Renal pelvis (tissue), 1 donor: ENCODE measurements at regions not wholly inside any gene's neighbourhood (a gene's known extent, or its start where the extent isn't known, plus 50 kb on each side); places are given as distances from the start of the nearest gene placed in this dataset.
A peak's percentile ranks its signal among the peaks of the same experiment; 100 is the strongest.
"Not testable (repeated sequence)": the region's sequence is repeated elsewhere in the genome, so short reads cannot be mapped to it uniquely, and the experiment has no call there.

Experiments
- DNase-seq: peaks from one replicate; pipeline ENCODE4 v3.0.0-alpha.2; 2013

DNA sequence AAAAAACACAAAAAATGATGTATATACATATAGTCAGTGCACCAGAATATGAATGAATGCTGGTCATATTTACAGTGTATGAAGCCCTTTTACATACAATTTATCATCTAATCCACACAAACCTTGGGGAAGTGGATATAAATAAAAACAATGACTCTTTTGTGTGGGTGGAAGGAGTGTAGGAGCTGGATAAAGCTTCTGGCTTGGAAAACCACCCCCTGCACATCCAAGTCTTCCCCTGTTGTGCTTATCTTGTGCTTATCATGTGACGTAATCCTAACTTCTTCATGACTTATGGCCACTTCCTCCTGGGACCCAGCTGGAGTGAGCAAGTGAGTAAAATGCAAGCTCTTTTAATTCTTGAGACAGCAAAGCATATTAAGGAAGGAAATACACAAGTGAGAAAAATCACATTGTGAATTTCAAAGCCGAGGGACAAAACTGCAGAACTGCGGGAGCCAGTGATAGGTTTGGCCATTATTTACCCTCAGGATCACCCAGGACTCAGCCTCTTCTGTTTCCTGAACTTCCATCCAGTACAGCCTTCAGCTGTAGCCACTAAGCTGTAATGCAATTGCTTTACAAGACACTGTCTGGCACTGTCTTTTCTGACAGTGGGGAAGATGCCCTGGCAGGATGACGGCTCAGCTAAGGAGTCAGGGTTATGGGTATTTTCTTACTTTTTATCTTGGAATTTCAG lies 104.0 kb upstream of the PPM1J start:
- DNase-seq: no peak

- no peak for DNase-seq
Measured at GRCh38 chr1:112817555-112818373, 102.6 kb upstream of the PPM1J start.

- DNase-seq: no peak
Measured at GRCh38 chr1:112815376-112815775, 100.2 kb upstream of the PPM1J start.

DNA sequence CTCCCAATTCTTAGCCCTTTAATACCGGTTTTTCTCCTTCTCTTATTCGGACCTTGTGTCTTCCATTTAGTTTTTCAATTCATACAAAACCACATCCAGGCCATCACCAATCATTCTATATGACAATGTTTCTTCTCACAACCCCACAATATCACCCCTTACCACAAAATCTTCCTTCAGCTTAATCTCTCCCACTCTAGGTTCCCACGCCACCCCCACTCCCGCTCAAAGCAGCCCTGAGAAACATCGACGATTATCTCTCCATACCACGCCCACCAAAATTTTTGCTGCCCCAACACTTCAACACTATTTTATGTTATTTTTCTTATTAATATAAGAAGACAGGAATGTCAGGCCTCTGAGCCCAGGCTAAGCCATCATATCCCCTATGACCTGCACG lies 99.5 kb upstream of the PPM1J start:
- DNase-seq: not testable (repeated sequence)

- peak; percentile 53 for DNase-seq
Measured at GRCh38 chr1:112808861-112809684, 93.9 kb upstream of the PPM1J start.

GRCh38 chr1:112807999-112808398 lies 92.9 kb upstream of the PPM1J start:
- DNase-seq: no peak

- no peak for DNase-seq
Measured at GRCh38 chr1:112807117-112807516, 92.0 kb upstream of the PPM1J start.

GRCh38 chr1:112806090-112806642 lies 91.0 kb upstream of the PPM1J start:
- no peak for DNase-seq

DNA sequence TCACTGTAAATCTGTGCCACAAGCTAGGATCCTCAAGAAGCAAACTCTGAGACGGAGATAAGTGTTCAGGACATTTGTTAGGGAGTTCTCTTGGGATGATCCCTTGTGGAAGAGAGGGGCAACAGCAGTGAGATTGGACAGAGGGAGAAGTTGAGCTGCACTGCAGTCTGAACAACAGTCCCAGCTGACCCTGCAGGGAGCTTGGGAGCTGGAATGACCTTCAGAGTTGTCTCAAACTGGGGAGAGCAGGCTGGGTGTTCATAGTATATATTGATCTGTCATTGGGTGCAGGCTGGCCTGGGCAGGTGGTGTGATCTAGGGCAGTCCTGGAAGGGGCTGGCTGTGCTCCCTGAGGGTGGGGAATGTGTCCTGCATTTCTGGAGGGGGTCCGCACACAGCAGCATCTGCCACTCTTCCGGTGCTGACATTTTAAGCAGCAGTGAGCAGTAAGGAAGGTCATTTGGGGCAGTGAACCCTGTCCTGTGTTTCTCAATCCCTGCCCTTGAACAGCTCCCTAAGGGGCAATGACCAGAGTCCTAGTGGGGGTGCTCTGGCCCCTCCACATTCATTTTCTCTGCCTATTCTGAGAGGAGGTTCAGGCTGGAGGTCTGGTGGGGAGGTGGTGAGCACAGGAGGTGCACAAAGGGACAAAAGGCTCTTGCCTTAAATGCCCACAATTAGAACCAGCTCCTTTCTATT lies 90.2 kb upstream of the PPM1J start:
- no peak for DNase-seq

DNA sequence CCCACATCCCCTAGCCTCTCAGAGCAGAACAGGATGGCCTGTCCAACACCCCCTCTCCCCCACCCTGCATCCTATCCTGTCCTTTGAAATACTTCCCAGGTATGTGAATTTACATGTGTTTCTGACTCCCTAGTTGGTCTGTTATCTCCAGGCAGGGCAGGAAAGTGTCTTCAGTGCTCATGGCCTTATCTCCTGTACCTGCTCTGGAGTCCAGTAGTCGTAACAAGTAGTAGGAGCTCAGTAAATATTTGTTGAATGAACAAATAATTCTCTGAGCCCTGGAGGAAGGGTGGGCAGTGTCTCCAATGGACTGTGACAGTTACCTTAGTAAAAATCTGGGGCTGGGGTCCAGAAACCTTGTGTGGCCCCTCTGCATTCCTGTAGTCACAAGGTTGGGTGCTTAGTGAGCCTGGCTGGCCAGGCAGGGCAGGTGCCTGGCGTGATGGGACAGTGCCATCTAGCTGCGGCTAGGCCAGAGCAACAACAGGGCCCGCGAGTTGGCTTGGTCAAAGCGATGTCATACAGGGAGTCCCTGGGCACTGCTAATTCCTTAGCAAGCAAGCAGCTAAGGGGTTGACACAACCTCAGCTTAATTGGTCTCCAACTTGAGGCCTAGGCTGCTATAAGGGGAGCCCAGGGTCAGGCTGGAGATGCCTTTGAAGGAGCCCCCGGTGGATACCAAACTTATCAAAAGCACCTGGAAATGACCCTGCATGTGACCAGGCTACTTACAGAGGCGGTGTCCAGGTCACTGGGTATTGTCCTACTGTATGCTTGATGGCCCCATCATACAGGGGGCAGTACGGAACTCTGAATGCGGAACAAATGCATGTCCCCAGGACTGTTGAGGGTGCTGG lies 89.0 kb upstream of the PPM1J start:
- DNase-seq: peak; percentile 62

DNA sequence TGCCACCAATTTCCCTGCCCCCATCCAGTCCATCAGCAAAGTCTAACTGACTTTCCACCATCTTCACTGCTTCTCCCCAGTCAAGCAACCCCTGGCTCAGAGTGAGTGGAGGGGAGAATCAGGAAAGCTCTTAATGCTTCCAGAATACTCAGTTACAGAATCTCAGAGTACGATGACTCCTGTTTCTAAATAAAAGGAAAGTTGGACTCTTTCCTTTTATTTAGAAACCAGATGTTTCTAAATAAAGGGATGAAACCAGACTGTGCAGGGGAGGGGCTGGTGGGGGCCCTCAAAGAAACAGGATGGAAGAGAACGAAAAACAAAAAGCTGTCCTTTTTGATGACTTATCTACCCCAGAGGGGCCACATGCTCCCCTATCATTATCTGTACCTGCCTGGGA lies 85.2 kb upstream of the PPM1J start:
- no peak for DNase-seq

DNA sequence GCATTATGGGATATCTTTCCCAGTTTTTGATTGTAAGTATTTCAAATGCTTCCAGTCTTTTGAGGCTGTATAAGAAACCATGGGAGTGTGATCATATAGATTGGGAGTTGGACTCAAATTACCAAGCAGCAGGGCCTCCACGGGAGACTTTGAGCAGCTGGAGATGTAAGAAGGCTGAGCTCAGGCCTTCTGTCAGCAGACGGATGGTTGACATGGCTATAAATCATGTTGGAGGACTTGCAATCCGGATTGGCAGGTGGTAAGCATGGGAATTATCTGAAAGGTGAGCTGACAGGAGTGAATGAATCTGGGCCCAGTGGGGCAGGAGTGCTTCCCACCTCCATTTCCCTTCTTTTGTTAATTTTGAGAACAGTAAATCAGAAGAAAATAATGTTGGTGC lies 83.2 kb upstream of the PPM1J start:
- no peak for DNase-seq

DNA sequence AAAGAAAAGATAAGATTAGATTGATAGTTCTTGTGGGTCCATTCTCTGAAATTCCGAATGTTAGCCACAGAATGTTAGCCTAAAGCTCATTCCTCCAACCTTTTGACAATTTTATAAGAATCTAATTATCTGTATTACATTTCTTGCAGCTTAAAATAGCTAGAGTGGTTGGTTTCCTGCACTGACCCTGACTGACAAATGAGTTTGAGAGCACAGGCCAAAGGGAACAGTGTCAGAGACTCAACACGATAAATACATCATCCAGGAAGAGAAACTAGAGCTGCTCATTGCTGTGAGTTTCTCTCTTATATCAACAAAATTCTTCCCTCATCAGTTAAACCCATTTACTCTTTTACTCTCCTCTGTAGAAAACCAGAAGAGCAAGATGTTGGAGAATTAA lies 82.1 kb upstream of the PPM1J start:
- DNase-seq: no peak

DNA sequence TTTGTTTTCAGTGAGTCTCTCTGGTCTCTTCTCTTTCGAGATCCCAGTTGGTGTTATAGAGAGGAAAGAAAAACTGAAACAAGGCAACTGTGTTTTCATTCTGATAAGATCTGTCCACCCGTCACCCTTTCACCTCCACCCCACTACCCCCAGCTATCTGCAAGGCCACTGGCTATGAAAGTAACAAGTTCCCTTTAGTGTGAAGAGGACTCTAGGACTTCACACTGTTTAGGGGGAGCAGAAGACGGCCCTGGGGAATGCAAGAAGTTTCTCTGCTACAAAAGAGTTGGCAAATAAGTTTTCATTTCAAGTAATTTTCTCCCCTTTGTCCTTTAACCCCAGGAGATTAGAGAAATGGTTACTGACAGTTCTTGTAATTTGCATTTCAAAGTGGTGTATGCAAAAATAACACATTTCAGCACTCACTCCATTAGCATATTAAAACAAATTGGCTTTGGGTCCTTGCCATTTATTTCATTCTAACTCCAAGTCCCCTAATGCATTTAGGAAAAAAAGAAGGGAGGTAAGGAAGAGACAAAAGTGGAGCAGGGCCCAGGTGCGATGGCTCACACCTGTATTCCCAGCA lies 79.6 kb upstream of the PPM1J start:
- no peak for DNase-seq

GRCh38 chr1:112793631-112794565 lies 78.8 kb upstream of the PPM1J start:
- DNase-seq: no peak

GRCh38 chr1:112791723-112792104 lies 76.6 kb upstream of the PPM1J start:
- no peak for DNase-seq

GRCh38 chr1:112790920-112791722 lies 76.0 kb upstream of the PPM1J start:
- DNase-seq: no peak

DNA sequence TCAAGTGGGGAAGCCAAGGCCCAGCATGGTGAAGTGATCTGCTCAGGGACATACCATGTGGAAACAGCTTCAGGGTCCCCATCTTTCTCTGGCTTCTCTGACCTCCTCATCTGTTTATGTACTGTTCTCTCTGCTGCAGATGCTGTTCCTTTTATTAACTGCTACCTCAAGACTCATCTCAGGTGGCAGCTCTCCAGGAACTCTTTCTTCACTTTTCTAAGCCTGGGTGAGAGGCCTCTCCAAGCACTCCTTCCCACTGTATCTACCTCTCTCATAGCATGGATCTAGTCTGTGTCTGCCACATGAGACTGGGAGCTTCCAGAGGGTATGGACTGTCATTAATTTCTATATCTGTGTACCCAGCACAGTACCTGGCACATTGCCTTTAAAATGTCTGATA lies 73.4 kb upstream of the PPM1J start:
- DNase-seq: no peak
